Tibial nerve (tissue), 4 donors: ENCODE measurements at regions not wholly inside any gene's neighbourhood (a gene's known extent, or its start where the extent isn't known, plus 50 kb on each side); places are given as distances from the start of the nearest gene placed in this dataset.

Experiments used
- EP300 ChIP-seq, 2 donors: sonication (generic); formaldehyde crosslinking; IDR thresholded peaks; one replicate each; pipeline ENCODE4 v1.6.1; 2017; ENCODE audit warnings: antibody characterized with exemption in 2 of 2, mild to moderate bottlenecking in 1 of 2
- TF ChIP-seq, protein P1 (sequence below), 5 experiments: fragments of 200-600 bp in 3 of 5; fragments of 450-650 bp in 2 of 5; sonication (generic) in 3 of 5; IDR thresholded peaks; one replicate each; pipeline ENCODE4 v1.5.1; 2016 to 2019; ENCODE audit warnings: antibody characterized with exemption in 5 of 5, mild to moderate bottlenecking in 3 of 5, moderate library complexity in 2 of 5

DNA sequence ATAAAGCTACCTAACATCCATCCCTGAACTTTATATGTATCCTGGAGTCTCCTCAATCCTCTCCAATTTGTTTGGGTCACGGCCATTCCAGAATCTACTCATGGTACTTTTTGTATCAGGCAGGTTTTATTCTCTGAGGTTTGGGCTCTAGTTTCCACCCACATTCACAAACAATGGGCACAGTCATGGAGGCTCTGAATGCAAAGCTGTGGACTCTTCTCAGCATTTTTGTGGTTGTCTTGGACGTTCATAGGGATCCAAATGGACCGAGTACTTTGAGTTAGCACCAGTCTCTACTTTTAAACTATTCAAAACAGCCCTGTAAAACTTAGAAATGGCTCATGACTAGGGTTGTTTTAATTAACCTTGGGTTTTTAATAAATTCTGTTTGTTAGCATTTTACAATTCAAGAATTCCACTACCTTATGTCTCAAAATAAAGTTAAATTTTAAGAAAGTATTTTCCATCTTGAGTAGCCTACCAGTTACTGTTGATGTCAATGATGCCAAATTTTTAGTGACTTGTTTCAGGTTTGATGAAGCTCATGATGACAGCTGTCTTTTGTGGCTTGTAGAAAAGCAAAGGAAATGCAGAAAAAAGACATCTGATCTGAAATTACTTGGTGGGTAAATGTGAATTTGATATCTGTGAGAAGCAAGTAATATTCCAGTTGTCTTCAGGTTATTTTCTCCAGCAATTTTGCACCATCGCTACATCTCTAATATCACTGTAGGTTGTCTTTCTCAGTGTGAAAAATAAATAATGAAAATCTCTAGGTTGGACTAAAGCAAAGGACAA is 275.7 kb upstream of the THBS1 start:
- TF ChIP-seq, protein P1, sequence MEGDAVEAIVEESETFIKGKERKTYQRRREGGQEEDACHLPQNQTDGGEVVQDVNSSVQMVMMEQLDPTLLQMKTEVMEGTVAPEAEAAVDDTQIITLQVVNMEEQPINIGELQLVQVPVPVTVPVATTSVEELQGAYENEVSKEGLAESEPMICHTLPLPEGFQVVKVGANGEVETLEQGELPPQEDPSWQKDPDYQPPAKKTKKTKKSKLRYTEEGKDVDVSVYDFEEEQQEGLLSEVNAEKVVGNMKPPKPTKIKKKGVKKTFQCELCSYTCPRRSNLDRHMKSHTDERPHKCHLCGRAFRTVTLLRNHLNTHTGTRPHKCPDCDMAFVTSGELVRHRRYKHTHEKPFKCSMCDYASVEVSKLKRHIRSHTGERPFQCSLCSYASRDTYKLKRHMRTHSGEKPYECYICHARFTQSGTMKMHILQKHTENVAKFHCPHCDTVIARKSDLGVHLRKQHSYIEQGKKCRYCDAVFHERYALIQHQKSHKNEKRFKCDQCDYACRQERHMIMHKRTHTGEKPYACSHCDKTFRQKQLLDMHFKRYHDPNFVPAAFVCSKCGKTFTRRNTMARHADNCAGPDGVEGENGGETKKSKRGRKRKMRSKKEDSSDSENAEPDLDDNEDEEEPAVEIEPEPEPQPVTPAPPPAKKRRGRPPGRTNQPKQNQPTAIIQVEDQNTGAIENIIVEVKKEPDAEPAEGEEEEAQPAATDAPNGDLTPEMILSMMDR (IDR thresholded peaks at IDR 0.05): no peak
- no peak for TF ChIP-seq EP300 (IDR thresholded peaks at IDR 0.05)
